ENCODE measurements at regions not wholly inside any gene's neighbourhood (a gene's known extent, or its start where the extent isn't known, plus 50 kb on each side); places are given as distances from the start of the nearest gene placed in this dataset.

DNA sequence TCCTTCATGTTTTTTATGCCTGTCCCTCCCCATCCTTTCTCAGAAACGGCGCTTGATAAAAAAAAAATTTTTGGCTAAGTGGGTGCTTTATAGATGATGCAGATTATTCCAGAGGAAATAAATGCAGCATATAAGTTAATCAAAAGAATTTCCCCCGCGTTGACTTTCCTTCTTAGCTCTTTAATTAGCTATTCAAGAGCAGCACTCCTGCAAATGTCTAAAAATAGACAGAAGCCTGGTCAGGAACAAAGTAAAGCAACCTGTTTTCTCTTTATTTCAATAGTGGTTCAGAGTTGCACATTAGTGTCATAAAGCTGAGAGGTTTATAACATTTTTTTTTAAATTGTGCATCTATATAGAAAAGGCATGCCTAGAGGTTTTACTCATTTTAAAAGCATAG, 439.5 kb upstream of the LRRC7 start:
- TF ChIP-seq CTCF (IDR thresholded peaks at IDR 0.05; ENCODE audit: low read depth, low read length) = no peak
- no peak overlapping the region for H3K4me3 ChIP-seq (ENCODE audit: low read depth, low read length)
- DNase-seq (ENCODE audit: low read depth, low spot score) = no peak
- in situ Hi-C loops (cut with HindIII; ENCODE audit: low sequenced_read_pairs) = no loop called here

GRCh38 chr1:69129538-69129937, 438.2 kb upstream of the LRRC7 start:
- H3K4me3 ChIP-seq (ENCODE audit: low read depth, low read length) = no peak overlapping the region
- DNase-seq (ENCODE audit: low read depth, low spot score) = no peak
- in situ Hi-C loops (cut with HindIII; ENCODE audit: low sequenced_read_pairs) = no loop called here
- no peak for TF ChIP-seq CTCF (IDR thresholded peaks at IDR 0.05; ENCODE audit: low read depth, low read length)

- no peak for TF ChIP-seq CTCF (IDR thresholded peaks at IDR 0.05; ENCODE audit: low read depth, low read length)
- no peak overlapping the region for H3K4me3 ChIP-seq (ENCODE audit: low read depth, low read length)
- in situ Hi-C loops (cut with HindIII; ENCODE audit: low sequenced_read_pairs) = no loop called here
- no peak for DNase-seq (ENCODE audit: low read depth, low spot score)
Measured at GRCh38 chr1:69138172-69138571, 429.6 kb upstream of the LRRC7 start.

DNA sequence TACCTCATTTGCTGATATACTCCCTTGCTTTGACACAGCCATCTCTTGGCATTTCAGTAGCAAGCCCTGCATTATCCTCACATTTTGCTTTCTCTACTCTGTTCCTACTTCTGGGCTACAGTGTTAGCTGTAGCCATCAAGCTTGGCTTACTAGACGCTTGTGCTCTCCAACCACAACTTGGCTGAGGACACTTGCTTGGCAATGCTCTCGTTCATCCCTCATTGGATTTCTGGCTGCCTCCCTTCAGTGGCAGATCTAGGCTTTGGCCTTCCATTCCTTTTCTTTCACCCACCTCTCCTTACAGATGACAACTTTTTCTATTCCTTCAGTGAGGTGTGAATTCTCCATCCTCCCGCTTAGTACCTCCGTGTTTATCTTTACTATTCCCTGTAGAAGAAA, 428.7 kb upstream of the LRRC7 start:
- no peak for DNase-seq (ENCODE audit: low read depth, low spot score)
- H3K4me3 ChIP-seq (ENCODE audit: low read depth, low read length) = no peak overlapping the region
- in situ Hi-C loops (cut with HindIII; ENCODE audit: low sequenced_read_pairs) = no loop called here
- TF ChIP-seq CTCF (IDR thresholded peaks at IDR 0.05; ENCODE audit: low read depth, low read length) = no peak

- in situ Hi-C loops (cut with HindIII; ENCODE audit: low sequenced_read_pairs) = no loop called here
- DNase-seq (ENCODE audit: low read depth, low spot score) = no peak
- no peak for TF ChIP-seq CTCF (IDR thresholded peaks at IDR 0.05; ENCODE audit: low read depth, low read length)
- no peak overlapping the region for H3K4me3 ChIP-seq (ENCODE audit: low read depth, low read length)
Measured at GRCh38 chr1:69146303-69146702, 421.4 kb upstream of the LRRC7 start.

DNA sequence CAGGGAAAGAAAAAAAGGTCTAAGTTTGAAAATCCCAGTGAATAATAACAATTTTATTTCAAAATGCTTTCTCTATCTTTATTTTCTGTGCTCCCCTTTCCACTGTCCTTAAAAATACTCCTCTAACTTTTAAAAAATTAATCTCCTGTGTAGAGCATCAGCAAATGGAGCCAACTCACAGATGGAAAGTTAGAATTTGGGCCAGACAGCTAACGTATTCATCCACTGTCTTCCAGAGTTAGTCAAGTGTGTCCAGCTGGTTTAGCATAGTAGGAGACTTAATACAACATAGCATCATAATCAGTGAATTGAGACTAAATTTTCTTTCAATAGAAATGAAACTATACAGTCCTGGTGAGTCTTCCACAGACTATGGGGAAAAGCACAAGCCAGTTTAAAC, 419.0 kb upstream of the LRRC7 start:
- in situ Hi-C loops (cut with HindIII; ENCODE audit: low sequenced_read_pairs) = no loop called here
- no peak for TF ChIP-seq CTCF (IDR thresholded peaks at IDR 0.05; ENCODE audit: low read depth, low read length)
- no peak overlapping the region for H3K4me3 ChIP-seq (ENCODE audit: low read depth, low read length)
- DNase-seq (ENCODE audit: low read depth, low spot score) = no peak

Measured in astrocyte of the spinal cord (primary cell).